Activated gamma-delta T cell (primary cell): ENCODE measurements at regions not wholly inside any gene's neighbourhood (a gene's known extent, or its start where the extent isn't known, plus 50 kb on each side); places are given as distances from the start of the nearest gene placed in this dataset.
"Not testable (repeated sequence)": the region's sequence is repeated elsewhere in the genome, so short reads cannot be mapped to it uniquely, and the experiment has no call there.

Experiments
- DNase-seq: peaks from one replicate; lab custom pipeline; 2025; lab: John Stamatoyannopoulos, UW

- no peak for DNase-seq
Measured at GRCh38 chr22:23395530-23396361, 184.3 kb downstream of the IGLL1 start.

GRCh38 chr22:23394525-23395326 lies 185.4 kb downstream of the IGLL1 start:
- no peak for DNase-seq

- no peak for DNase-seq
Measured at GRCh38 chr22:23393721-23394320, 186.3 kb downstream of the IGLL1 start.

- DNase-seq = not testable (repeated sequence)
Measured at GRCh38 chr22:23393199-23393598, 186.9 kb downstream of the IGLL1 start.

GRCh38 chr22:23392420-23393121 lies 187.5 kb downstream of the IGLL1 start:
- DNase-seq = no peak

- DNase-seq = no peak
Measured at GRCh38 chr22:23391022-23391421, 189.1 kb downstream of the IGLL1 start.

- DNase-seq = no peak
Measured at GRCh38 chr22:23389271-23390071, 190.6 kb downstream of the IGLL1 start.

- DNase-seq = no peak
Measured at GRCh38 chr22:23388517-23388890, 191.6 kb downstream of the IGLL1 start.

GRCh38 chr22:23387827-23388516 lies 192.1 kb downstream of the IGLL1 start:
- DNase-seq = no peak

- no peak for DNase-seq
Measured at GRCh38 chr22:23386822-23387580, 193.1 kb downstream of the IGLL1 start.

GRCh38 chr22:23385678-23386631 lies 194.1 kb downstream of the IGLL1 start:
- no peak for DNase-seq

GRCh38 chr22:23384923-23385677 lies 195.0 kb downstream of the IGLL1 start:
- no peak for DNase-seq

GRCh38 chr22:23384431-23384830 lies 195.7 kb downstream of the IGLL1 start:
- DNase-seq = no peak

GRCh38 chr22:23383491-23384361 lies 196.4 kb downstream of the IGLL1 start:
- no peak for DNase-seq

- no peak for DNase-seq
Measured at GRCh38 chr22:23382428-23383218, 197.5 kb downstream of the IGLL1 start.
